AG08395 (cell line): ENCODE measurements at regions not wholly inside any gene's neighbourhood (a gene's known extent, or its start where the extent isn't known, plus 50 kb on each side); places are given as distances from the start of the nearest gene placed in this dataset.
A peak's percentile ranks its signal among the peaks of the same experiment; 100 is the strongest.

Experiments
- DNase-seq: peaks from one replicate; pipeline ENCODE4 v3.0.0; 2012; ENCODE audit warnings: mixed read lengths, low spot score

DNA sequence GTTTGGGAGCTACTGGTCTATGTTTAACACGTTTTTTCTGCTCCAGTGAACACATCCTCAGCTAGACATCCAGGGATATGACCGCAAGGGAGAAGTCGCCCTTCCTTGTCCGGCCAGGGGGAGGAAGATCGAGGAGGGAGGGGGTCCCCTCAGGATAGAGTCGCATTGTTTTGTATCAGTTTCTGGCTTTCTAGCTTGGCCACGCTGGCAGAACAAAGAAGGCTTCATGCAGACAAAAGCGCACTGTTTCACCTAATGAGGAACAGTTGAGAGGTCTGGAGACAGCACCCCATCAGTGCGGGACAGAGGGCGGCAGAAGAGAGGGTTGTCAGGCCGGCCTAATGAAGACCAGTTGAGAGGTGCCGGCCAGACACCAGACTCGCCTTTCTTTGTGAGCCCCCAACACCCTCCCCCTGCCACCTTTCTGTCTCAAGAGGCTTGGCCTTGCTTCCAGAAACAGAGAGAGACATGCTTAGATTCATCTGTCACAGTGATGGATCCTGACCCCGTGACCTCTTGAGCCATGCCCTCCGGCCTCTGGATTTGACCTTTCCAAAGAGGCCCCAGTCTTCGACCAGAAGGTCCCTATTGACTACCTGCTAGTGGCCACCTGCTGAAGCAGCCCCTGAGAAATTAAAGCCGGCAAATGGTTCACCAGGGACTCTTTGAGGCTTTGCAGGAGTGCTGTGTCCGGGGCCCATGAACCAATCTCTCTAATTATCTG, 254.7 kb upstream of the TBX3 start:
- no peak for DNase-seq

DNA sequence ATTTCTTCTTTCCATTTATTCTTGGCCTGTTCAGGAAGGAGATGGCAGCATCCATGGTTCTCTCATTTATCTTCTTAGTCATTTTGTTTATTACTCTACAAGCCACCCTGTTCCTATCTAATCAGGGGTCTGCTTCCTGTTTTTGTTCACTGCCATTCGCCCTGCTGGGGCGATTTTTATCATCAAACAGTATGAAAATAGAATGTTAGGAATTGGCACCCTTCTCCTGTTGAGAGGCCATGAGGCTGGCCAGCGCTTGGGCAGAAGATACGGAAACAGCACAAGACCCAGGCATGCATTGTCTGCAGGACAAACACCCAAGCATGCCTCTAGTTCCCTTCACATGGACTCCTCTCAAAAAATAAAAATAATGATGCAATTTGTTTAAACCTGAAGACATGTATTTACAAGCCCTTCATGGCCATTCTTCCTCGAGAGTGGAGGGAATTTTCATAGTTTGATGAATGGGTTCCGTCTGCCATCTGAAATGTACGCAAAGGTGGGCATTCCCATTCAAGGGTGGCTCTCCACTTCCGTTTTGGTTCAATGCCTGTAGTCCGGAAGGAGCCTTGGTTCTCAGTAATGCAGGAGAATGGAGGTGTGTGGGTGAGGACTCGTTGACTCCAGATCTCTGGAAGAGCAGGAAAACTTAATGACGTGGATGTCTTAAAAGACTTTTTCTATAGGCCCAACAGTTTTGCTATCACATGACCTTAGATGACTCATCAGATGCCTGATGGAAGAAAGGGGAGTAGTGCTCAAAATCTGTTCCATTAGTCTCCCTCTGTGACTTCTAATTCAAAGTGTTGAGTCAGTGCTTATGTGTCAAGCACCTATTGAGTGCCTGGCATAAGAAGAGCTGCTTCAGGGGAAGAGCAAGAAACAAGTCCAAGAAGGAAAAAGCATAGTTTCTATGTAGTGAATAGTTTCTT, 252.4 kb upstream of the TBX3 start:
- no peak for DNase-seq

DNA sequence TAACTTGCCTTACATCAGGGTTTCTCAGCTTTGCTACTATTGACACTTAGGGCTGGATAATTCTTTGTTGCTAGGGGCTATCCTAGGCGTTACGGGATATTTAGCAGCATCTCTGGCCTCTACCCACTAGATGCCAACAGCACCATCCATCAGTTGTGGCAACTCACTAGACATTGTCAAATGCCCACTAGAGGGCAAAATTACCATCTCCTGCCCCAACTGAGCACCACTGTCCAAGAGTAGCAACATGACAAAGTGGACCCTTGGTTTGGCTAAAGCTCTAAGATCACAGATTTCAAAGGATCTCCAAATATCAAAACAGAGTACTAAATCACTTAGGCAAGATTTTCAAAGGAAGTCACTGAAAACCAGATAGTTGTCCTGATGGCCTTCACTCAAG, 251.7 kb upstream of the TBX3 start:
- DNase-seq: no peak

DNA sequence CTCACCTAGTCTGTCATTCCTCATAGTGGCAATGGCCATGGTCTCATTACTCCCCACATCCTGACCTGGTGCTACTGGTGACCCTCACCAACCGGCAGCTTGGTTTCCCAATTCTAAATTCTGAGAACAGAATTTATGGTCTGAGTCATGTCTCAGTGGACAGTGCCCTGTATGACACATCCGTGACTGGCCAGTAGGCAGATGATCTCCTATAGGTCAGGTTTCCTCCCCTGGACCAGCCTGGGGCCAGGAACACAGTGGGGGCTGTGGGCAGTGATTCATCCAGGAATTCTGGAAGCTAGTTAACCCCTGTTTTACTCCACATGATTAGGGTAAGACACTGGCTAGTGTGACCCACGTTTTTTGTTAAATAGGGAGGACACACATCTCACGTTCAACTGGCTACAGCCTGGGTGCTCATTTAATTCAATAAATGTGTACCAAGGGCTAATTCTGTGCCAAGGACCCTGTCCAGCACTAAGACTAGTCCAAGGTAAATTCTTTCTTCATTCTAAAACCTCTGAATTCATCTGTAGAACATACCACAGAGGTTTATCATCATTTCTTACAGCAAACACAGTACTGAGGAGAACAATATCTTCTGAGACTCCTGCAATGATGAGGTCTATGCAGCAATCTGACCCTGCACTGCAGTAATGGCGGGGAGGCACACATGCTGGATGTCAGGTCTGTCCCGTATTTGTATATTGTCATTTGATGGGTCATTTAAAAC, 249.6 kb upstream of the TBX3 start:
- peak; percentile 96 for DNase-seq

DNA sequence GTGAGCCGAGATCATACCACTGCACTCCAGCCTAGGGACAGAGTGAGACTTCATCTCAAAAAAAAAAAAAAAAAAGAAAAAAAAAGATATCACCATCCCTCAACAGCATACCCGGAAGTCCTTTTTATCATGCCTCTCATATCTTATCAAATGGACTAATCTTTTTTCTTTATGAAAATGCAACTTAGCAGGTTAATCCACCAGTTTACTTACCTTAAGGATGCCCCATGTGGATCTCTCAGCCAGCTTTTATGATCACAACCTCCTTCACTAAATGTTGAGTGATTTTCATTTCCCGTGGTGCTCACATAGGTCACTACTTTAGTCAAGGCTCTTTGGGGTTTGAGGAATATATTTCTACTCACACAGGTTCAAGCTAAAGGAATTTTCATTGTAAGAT, 248.8 kb upstream of the TBX3 start:
- DNase-seq: no peak

DNA sequence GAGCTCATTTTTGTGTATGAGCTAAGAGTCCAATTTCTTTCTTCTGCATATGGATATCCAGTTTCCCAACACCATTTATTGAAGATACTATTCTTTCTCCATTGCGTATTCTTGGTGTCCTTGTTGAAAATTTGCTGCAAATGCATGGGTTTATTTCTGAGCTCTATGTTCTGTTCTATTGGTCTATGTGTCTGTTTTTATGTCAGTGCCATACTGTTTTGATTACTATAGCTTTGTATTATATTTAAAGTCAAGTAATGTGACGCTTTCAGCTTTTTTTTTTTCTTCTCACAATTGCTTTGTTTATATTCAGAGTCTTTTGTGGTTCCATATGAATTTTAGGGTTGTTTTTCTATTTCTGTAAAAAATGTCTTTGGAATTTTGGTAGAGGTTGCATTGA, 247.1 kb upstream of the TBX3 start:
- DNase-seq: no peak

DNA sequence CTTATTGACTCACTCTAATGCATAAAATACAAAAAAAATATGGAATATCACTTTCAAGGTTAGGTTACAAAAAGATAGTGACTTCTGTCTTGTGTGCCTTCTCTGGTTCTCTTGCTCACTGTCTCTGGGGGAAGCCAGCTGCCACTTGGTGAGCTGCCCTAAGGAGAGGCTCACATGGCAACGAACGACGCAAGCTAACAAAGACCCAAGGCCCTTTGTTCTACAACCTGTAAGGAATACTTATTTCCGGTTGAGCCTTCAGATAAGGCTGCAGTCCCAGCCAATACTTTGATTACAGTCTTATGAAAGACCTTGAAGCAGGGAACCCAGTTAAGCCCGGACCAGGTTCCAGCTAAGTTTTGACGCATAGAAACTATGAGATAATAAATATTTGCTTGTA, 242.4 kb upstream of the TBX3 start:
- no peak for DNase-seq

DNA sequence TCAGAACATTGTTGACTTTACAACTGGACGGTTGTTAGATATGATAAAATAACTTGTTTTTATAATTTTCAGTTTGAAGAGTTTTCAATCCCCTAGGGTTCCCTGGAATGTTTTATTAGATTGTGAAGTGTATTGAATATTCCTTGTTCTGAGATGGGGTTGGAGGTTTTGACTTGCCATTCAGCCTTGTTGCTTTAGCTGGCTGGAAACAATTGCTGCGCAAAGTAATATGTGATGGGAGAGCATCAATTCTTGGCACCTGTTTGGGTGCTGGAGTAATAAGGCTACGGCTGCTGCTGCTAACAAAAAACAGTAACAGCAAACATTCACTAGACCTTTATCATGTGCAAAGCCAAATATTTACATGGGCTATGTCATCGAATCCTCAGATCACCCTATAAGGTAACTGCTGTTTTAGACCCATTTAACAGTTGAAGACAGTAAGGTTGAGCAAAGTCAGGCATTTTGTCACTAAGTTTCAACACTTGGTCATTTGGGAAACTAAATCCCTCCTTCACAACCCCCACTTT, 241.0 kb upstream of the TBX3 start:
- DNase-seq: no peak

DNA sequence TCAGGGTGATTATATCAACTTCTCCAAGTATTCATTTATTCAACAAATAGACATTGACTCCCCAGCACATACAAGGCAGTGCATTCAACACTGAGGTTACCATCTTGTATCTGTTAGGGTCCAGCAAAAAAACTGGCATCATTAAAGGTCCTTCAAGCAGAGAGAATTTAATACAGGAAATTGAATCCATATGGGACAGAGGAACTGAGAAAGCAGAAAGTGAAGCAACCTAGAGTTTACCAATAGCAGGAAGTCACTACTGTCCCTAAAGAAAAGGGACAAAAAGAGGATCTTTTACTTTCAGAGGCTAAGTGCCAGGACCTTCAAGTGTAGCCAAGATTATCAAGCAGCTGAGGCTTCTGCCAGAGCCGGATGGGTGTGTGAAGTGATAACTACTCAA, 237.8 kb upstream of the TBX3 start:
- no peak for DNase-seq

DNA sequence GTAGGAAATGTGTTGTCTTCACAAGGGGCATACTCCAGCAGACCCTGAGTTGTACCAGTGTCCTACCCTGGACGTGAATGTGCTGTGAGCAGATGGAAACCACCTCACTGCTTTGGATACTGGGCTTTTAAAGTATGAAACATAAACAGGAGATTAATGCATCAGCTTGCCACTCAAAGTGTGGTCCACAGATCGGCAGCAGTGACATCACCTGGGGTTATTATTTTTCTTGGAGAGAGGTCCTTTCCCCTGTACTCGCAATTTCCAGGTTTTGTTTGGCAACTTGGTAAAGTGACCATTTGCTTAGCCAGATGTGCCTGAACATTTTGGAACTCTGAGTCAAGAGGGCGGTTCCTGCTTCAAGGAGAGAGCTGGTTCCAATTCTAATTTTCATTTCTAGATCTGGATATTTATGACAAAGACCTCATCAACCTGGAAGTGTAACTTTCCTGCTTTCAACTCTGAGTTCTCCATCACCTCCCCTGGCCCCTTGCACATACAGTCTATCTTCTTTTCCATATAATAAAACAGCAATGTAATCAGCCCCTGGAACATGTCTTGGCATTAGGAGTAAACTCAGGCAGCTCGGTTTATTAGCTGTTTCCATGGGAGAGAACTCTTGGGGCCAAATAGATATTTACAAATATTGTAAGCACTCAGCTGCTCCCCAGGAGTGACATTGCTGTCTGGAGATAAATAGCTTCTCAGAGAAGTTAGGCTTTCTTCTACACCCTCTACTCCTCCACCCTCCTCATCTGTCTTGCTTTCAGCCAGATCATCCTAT, 237.0 kb upstream of the TBX3 start:
- peak; percentile 49 for DNase-seq

DNA sequence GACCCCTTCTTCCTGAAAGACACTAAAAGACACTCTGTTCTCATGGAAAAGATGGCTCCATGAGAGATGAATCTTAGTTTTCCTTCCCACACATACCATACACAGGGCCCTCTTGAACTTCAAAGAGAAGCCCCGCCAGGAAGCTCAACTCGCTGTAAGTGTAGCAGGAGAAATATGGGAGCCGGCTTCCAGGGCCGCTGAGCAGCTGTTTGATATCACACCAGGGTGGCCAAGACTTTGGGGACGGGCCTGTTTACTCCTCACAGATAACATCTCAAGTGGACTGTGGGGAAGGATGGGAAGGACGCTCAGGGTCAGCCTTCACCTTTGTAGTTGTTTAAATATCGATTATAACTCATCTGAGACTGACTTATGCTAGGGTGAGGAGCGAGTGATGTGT, 235.5 kb upstream of the TBX3 start:
- no peak for DNase-seq

DNA sequence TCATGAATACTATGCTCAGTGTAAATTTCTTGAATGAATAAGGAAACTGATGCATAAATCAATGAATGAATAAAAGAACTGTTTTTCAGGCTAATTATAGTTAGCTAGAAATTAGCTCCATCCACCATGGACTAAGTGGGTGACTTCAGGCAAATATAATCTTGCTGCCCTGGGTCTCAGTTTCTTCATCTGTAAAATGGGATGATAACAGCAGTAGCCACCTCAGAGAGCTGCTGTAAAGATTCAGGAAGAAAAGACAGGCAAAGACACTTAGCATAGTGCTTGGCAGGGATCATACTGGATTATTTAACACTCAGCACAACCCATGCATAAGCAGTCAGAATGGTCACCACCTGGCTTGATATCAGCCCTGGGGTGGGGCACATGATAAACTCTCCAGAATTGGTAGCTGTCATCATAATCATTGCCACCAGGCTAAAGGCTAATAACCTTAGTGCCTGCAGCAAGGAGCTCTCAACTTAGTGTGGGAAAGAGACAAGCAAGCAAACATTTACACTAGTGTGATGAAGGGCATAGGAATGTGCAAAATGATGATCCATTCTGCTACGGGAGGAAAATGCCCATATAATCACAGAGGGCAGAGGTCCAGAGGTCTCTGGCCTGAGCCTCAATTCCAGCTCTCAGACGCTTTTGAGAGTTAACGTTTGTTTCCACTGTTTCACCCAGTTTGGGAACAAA, 234.7 kb upstream of the TBX3 start:
- peak; percentile 75 for DNase-seq

DNA sequence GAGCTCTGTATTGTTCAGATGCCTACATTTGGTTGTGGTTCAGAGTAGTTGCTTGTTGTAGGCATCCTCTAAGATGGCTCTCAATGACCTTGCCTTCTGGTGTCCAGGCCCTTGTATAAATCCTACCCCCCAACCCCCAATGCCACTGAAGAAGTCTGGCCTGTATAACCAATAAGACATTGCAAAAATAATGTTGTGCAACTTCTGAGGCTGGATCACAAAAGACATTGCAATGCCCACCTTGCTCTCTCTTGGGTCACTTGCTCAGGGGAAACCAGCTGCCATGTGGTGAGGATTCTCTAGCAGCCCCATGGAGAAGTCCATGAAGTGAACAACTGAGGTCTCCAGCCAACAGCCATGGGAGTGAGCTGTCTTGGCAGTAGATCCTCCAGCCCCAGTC, 234.0 kb upstream of the TBX3 start:
- no peak for DNase-seq

DNA sequence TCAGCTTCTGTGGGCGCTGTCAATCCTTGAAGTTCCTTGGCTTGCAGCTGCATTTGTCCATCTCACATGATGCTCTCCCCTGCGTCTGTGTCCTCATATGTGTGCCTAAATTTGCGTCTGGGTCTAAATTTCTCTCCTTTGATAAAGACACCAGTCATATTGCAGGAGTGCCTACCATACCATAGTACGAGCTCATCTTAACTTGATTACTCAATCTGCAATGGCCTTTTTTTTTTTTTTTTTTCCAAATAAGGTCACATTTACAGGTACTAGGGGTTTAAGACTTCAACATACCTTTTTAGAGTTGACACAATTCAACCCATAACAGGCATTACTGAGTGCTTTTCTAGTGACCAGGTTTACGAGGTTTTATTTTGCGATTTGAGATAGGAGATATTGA, 233.3 kb upstream of the TBX3 start:
- no peak for DNase-seq

DNA sequence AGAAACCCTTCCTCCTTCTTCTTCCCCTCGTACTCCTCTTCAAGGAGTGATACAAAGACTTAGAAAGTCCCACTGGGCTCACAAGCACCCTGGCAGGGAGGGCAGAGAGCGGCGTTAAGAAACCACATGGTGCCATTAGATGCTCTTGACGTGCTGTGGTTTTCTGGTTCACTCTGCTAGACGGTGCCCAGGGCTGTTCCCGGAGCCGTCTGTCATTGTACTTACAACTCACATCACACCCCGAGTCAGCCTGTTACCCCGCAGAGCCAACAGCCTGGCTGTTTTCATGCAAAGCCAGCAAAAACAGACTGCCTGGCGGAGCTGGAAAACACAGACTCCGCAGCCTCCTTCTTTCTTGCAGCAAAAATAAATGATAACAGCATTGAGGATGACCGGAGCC, 232.6 kb upstream of the TBX3 start:
- peak; percentile 57 for DNase-seq

DNA sequence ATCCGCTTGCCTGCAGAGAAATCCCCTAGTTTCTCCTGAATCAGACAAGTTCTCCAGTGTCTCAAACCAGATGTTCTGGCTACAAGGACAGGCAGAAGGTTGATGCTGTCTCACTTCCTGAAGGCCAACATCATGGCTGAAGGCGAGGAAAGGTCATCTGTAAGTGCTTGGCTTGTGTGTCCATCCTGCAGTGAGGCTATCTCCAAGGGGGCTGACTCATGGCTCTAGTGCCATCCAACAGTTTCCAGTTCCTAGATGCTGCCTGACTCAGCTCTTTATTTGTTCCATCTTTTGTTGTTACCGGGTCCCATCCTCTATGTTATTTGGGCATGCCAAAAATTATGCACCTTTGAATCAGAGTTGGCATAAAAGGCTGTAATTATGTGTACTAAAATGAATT, 232.1 kb upstream of the TBX3 start:
- peak; percentile 86 for DNase-seq

DNA sequence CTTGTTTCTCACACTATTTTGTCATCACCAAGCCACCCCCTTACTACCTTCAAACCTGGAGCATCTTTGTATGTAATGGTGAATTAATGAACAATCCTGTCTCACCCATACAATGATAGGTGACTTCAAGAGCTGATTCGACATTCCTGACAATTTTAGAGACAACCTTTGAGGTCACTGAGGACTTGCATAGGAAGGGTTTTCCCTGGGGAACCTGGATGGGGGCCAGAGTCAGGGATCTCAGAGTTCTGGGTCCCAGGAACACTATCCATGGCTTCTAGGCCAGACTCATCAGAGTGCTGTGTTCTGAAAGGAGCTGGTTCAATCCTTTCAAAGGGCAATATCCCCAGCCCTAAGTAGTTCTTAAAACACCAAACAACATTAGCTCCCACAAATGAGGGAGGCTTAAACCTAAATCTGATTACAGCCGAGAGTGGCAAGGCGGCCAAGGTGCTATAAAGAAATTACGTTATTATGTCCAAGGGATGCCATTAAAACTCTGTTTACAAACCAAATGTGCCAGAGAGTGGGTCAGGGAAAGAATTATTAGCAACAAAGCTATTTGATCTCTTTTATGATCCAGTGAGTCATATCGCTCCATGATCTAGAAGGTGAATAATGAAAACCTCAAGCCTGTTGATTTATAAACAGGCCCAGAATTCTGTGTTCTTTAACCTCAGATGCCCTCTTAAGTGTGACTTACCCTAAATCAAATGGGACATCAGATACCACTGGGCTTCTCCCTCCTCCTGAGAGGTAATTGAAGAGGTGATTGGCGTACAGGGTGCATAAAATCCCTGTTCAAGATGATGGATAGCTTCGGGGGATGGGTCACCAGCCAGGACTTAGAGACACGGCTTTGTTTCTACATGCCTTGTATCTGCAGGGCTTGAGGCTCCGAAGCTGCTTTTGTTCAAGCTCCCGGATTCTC, 230.2 kb upstream of the TBX3 start:
- DNase-seq: peak; percentile 74

DNA sequence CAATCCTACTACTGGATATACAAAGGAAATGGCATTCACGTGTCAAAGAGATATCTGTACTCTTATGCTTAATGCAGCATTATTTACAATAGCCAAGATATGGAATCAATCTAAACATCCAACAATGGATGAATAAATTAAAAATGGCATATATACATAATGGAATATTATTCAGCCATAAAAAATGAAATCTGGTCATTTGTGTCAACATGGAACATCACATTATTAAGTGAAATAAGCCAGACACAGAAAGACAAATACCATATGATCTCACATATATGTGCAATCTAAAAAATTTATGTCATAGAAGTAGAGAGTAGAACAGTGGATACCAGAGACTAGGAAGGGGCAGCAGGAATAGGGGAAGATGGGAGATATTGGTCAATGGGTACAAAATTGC, 228.8 kb upstream of the TBX3 start:
- DNase-seq: no peak

DNA sequence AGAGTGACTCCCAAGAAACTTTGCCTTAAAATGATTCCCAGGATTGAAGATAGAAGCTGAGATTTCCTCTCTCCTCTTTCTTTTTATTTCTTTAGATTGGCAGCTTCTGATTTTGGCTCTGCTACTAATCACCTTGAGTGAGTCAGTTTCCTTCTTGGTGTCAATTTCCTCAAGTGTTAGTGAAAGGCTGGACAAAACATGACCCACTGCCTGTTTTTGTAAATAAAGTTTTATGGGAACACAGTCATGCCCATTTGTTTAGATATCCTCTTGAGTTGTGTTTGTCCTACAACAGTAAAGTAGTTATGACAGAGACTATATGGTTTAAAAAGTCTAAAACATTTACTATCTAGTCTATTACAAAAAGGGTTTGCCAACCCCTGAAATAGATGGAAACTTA, 227.2 kb upstream of the TBX3 start:
- DNase-seq: no peak
